H1 (cell line): ENCODE measurements at regions not wholly inside any gene's neighbourhood (a gene's known extent, or its start where the extent isn't known, plus 50 kb on each side); places are given as distances from the start of the nearest gene placed in this dataset.

Experiments
- ASH2L ChIP-seq: fragments of 200-600, 300-600 bp; sonication (generic); IDR thresholded peaks from one replicate; pipeline ENCODE4 v1.7.1; 2017; ENCODE audit warnings: low read length
- BACH1 ChIP-seq: IDR thresholded peaks from 2 replicates; pipeline ENCODE4 v1.6.1; 2012; ENCODE audit warnings: low read length, improper control_type of control experiment
- CBX5 ChIP-seq: fragments of 300-800, 300-1000 bp; sonication (generic); IDR thresholded peaks from 2 replicates; pipeline ENCODE4 v1.7.1; 2016; ENCODE audit warnings: antibody characterized with exemption, low read length, low read depth
- CBX8 ChIP-seq: fragments of 300-800, 300-1000 bp; sonication (generic); IDR thresholded peaks from 2 replicates; pipeline ENCODE4 v1.7.1; 2016; ENCODE audit warnings: low read depth, low read length, borderline replicate concordance
- CREB1 ChIP-seq: IDR thresholded peaks from 2 replicates; pipeline ENCODE4 v1.6.1; 2012; ENCODE audit warnings: inconsistent platforms
- CTCF ChIP-seq, 3 experiments: IDR thresholded peaks; 1 replicate in 2 of 3; 2 replicates in 1 of 3; pipeline versions ENCODE4 v1.5.1 to v1.6.1; 2011; ENCODE audit warnings: low read length in 3 of 3, mild to moderate bottlenecking in 3 of 3, inconsistent platforms in 2 of 3, low read depth in 1 of 3, moderate library complexity in 1 of 3; ENCODE audit not compliant: insufficient read depth in 1 of 3; ENCODE audit errors: control extremely low read depth in 1 of 3
- EP300 ChIP-seq, 2 experiments: IDR thresholded peaks; 1 replicate in 1 of 2; 2 replicates in 1 of 2; pipeline ENCODE4 v1.6.1; 2011 to 2012; ENCODE audit warnings: low read depth in 2 of 2, low read length in 2 of 2, mild to moderate bottlenecking in 2 of 2, borderline replicate concordance in 1 of 2, inconsistent platforms in 1 of 2, moderate library complexity in 1 of 2
- FOSL1 ChIP-seq: IDR thresholded peaks from 2 replicates; pipeline ENCODE4 v1.6.1; 2011; ENCODE audit warnings: mild to moderate bottlenecking, low read depth, low read length, moderate library complexity; ENCODE audit not compliant: insufficient read depth
- MAX ChIP-seq: IDR thresholded peaks from 2 replicates; pipeline ENCODE4 v1.6.1; 2012; ENCODE audit warnings: inconsistent platforms
- POLR2A ChIP-seq, 2 experiments: IDR thresholded peaks; 1 replicate in 1 of 2; 2 replicates in 1 of 2; pipeline ENCODE4 v1.6.1; 2011; ENCODE audit warnings: low read depth in 2 of 2, low read length in 2 of 2, mild to moderate bottlenecking in 2 of 2; ENCODE audit errors: control extremely low read depth in 1 of 2
- POLR2AphosphoS5 ChIP-seq: IDR thresholded peaks from 2 replicates; pipeline ENCODE4 v1.6.1; 2011; ENCODE audit warnings: low read depth, low read length
- SAP30 ChIP-seq: fragments of 300-600 bp; sonication (generic); IDR thresholded peaks from 2 replicates; pipeline ENCODE4 v1.7.1; 2012; ENCODE audit warnings: low read length, moderate library complexity, mild to moderate bottlenecking, inconsistent platforms; ENCODE audit not compliant: insufficient read depth, insufficient replicate concordance
- TAF7 ChIP-seq: optimal IDR thresholded peaks from 2 replicates; pipeline ENCODE3; 2011; ENCODE audit warnings: low read depth, mild to moderate bottlenecking, inconsistent platforms, low read length, moderate library complexity, borderline replicate concordance

- TF ChIP-seq MAX (no peak), BACH1 (no peak), POLR2A (IDR thresholded peaks at IDR 0.05; ENCODE audit: control extremely low read depth in 1 of 2, low read depth in 2 of 2, low read length in 2 of 2) (no peak), CBX8 (no peak), SAP30 (no peak), CTCF (IDR thresholded peaks at IDR 0.05; ENCODE audit: control extremely low read depth in 1 of 3, insufficient read depth in 1 of 3, low read depth in 1 of 3, low read length in 3 of 3) (no peak), POLR2AphosphoS5 (no peak), ASH2L (no peak), TAF7 (no peak), FOSL1 (no peak), CBX5 (no peak), EP300 (IDR thresholded peaks at IDR 0.05; ENCODE audit: borderline replicate concordance in 1 of 2, low read depth in 2 of 2, low read length in 2 of 2) (no peak), CREB1 (no peak)
Measured at GRCh38 chr20:48148020-48148419, 362.7 kb upstream of the SULF2 start.
